CD4-positive, alpha-beta T cell treated with Interferon gamma for 1 hour (primary cell): ENCODE measurements at regions not wholly inside any gene's neighbourhood (a gene's known extent, or its start where the extent isn't known, plus 50 kb on each side); places are given as distances from the start of the nearest gene placed in this dataset.

ENCODE experiments used
- DNase-seq: peaks from one replicate; pipeline ENCODE4 v3.0.0-alpha.2; 2020

DNA sequence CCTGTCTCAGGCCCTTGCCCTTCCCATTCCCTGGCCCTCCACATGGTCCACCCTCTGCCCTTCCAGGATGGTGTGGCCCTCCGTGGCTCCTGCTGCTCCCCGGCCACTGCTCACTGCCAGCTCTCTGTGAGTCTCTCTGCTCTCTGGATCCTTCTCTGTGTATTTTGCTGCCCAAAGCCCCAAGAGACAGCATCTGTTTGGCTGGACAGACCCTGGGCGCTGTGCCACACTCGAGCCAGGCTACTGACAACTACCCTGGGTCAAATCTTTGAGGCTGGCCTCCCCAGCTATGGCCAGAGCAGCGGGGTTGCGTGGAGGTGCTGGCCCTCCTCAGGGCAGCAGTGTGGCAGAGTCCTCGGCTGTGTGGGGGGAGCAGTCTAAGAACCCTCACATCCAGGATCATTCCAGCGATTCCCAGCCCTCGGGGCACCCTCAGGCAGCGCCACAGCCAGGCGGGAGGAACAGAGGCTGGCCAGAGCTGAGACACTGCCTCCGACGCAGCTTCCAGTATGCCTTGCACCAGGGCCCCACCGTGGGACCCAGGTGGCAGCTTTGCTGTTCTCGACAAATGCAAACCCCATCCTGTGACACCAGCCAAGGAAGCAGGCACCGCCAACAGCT lies 139.4 kb upstream of the GLI2 start:
- no peak for DNase-seq

- DNase-seq, result no peak
Observed at GRCh38 chr2:120596990-120597594, 138.6 kb upstream of the GLI2 start.

GRCh38 chr2:120597595-120598193 lies 138.0 kb upstream of the GLI2 start:
- no peak for DNase-seq

DNA sequence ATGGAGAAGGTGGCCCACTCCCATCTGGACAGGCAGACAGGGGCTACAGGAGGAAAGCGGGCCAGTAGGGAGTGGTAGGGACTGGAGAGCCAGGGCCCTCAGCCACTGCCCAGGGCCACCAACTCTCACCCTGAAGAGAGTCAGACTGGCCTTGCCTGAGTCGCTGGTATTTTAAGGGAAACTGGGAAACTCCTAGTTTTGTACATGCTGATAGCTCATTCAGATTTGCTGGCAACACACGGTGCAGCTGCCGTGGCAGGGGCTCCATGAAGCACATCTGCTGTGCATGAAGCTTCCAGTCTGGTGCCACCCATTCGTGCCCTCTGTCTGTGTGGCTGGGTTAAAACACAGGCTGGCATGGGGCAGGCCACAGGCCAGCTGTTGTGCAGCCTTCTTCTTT lies 137.3 kb upstream of the GLI2 start:
- DNase-seq, result no peak

DNA sequence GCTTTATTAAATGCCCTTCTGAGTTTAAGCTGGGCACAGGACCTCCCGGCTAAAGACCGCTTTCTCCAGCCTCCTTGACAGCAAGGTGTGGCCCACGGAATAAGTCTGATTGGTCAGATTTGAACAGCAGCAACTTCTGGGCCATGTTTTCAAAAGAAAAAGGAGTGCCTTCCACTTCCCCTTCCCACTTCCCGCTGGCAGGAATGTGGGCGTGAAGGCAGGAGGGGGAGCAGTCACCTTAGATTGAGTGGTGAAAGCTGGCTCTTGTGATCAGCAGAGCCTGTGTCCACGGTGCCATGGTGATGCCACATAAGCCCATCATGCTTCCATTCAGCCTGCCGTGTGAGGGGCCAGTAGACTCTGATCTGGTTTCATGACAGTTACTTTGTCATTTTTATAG lies 136.6 kb upstream of the GLI2 start:
- DNase-seq, result no peak

GRCh38 chr2:120599656-120600055 lies 136.0 kb upstream of the GLI2 start:
- no peak for DNase-seq

DNA sequence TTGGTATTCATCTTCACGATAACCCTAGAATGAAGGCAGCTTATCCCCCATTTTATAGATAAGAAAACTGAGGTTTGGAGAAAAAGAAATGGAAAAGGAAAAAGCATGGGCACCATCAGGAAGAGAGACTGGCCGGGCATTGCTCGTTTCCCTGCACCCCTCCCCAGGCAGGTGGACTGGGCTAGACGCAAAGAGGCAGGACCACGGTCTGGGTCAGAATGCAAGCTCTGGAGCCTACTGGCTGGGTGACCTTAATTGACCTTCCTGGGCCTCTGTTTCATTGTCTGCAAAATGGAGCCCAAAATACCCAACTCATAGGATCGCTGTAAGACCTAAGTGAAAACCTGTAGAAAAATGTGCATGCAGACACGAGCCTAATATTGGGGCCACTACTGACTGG lies 135.3 kb upstream of the GLI2 start:
- DNase-seq, result no peak

DNA sequence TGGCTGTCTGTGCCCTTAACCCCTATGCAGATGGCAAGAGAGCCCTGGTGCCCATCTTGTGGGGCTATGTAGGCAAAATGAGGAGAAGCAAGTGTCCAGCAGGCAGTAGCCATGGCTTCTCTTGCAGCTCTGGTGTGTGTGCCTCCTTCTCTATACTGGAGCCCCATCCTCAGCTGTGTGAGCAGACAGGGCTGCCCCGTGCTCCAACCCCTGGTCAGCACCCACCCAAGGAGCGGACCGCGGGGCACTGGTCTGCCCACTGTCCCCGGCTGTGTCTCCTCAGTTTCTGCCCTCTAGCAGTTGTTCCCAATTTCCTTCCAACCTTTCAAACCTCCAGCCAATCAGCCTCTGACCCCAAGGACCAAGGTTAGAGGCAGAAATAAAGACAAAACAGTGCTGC lies 134.9 kb upstream of the GLI2 start:
- DNase-seq, result no peak

DNA sequence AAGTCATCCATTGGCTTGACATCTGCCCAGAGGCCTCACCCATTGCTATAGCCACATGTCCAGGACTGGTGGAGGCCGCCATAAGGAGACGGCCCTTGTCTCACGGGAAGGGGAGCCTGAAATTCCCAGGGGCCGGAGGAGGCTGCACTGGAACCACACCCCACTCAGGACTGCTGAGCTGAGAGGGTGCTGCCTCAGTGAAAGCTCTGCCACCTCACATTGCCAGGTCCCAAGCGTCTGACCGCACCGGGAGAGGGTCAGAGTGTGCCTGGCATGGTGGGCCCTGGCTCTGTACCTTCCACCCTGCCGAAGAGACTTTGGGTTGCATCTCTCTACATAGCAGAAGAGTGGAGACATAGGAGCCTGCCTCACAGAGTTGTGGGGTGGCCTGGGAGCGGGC lies 134.1 kb upstream of the GLI2 start:
- DNase-seq, result no peak

DNA sequence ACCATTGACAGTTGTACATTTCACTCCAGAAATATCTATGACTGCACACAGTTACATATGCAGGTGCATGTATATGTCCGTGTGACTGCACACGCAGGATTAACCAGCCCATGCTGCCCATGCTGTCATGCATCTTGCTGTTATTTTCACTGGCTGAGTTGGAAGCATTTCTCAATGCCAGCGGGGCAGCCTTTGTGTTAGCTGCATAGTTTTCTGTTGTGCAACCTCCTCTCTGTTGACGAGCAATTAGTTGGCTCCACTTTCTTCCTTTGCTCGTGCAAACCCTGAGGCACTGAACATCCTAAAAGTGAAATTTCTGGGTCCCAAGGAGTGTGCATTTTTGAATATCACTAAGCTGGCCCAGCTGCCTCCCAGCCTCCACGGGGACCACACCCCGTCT lies 133.4 kb upstream of the GLI2 start:
- DNase-seq, result no peak

GRCh38 chr2:120604767-120605166 lies 130.9 kb upstream of the GLI2 start:
- no peak for DNase-seq

- no peak for DNase-seq
Observed at GRCh38 chr2:120605231-120605935, 130.3 kb upstream of the GLI2 start.

DNA sequence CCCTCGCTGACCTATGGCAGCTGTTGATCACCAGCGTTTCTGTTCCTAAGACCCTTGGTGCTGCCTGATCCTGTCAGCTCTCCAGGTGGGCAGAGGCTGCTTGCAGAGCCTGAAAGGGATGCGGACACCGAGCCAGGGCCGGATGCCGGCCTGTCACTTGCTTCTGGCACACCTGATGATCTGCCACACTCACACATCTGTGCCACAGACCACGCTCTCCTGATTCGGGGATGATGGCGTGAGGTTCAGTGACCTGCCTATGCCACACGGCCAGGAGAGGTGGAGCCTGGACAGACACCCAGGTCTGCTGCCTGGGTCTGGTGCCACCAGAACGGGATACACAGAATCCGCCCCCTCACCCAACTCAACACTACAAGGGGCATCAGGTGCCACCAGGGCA lies 129.4 kb upstream of the GLI2 start:
- no peak for DNase-seq

GRCh38 chr2:120606931-120607330 lies 128.7 kb upstream of the GLI2 start:
- no peak for DNase-seq

DNA sequence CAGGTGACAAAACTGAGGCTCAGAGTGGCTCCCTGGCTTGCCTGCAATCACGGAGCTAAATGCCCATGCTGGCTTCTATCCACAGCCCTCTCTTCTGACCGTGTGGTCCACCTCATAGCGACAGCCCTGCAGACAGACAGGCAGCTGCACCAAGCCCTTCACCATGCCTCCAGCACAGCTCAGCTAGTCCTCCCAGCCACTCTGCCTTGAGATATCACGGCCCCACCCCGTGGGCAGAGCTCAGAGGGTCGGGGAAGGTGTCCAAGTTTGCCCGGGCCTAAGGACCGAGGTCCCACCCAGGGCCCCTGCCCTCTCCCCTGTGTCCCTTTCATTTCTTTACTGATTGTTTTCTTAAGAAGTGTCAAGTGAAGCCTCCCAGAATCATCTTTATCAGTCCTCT lies 128.2 kb upstream of the GLI2 start:
- DNase-seq, result no peak

DNA sequence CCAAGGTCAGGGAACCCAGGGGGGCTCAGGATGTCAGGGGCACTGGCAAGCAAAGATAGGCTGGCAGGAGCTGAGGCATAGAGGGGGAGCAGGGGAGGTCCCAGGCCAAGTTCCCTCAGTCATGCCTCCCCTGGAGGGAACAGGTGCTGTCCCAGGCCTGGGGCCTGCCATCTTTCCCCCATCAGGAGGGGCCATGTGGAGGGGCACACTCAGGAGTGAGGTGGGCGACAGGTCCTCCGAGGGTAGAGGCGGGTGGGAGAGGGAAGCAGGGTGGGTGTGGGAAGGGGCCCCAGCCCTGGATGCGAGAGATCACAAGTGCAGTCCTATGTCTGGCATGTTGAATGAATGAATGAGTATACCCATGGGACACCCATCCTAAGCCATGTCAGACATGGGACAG lies 127.7 kb upstream of the GLI2 start:
- DNase-seq, result no peak

- no peak for DNase-seq
Observed at GRCh38 chr2:120609826-120610395, 125.8 kb upstream of the GLI2 start.

DNA sequence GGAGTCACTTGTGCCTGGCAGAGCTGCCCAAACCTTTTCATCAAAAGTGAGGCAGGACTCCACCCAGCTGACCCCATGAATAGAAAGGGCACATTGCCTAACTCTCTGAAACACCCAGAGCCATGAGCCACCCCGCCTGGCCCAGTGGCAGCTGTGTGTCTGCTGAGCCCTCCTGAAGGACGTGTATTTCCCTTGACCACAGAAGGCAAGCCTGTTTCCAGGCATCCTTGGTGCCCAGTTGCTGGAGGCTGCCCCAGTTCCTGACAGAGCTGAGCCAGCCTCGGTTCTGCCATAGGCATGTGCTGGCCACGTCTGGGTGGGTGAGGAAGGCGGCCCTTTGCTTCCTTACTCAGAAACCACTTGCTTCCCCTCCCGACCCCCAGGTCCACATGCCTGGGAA lies 124.7 kb upstream of the GLI2 start:
- no peak for DNase-seq

- no peak for DNase-seq
Observed at GRCh38 chr2:120611961-120612360, 123.7 kb upstream of the GLI2 start.

DNA sequence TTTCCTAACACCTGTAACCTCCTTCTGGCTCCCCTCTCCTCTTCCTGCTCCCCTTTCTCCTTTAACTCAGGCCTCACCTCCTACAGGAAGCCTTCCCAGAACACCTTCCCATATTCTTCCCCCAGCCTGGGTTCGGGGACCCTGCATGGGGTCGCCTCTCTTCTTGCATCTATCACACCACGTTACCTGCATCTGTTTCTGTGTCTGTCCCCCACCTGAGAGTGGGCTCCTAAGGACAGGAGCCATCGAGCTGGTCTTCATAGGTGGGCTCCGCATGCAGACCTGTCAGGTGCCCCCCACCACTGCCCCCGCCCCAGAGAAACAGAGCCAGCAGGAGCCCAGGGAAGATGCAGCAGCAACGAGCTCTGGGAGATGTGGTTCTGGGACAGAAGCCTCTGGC lies 123.2 kb upstream of the GLI2 start:
- DNase-seq, result no peak

- DNase-seq, result no peak
Observed at GRCh38 chr2:120612931-120613330, 122.7 kb upstream of the GLI2 start.

- DNase-seq, result no peak
Observed at GRCh38 chr2:120613742-120614571, 121.7 kb upstream of the GLI2 start.

DNA sequence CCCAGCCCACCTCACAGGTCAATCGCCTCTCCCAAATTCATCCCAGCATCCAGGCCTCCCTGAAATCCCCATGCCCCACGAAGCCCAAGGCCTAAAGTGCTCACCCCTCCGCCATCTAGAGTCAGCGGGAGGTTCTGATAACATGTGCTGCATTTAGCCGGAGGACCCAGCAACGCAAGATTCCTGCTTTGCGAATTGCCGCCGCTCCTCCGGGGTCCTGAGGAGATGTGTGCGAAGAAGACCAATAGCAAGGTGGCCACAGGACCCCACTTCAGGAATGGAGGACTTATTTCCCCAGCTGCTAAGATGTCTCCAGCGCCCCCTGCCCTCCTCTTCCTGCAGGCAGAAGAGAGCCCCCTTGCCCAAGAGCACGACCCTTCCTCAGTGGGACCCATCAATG lies 120.8 kb upstream of the GLI2 start:
- no peak for DNase-seq
